Astrocyte (in vitro differentiated cells and primary cell): ENCODE measurements at regions not wholly inside any gene's neighbourhood (a gene's known extent, or its start where the extent isn't known, plus 50 kb on each side); places are given as distances from the start of the nearest gene placed in this dataset.

ENCODE experiments used
- DNase-seq: peaks from one replicate; pipeline ENCODE4 v3.0.0-alpha.2; 2010; ENCODE audit warnings: low read depth
- FAIRE-seq: peaks from 2 replicates; lab custom pipeline; 2011; peaks lifted over from hg19 to GRCh38; lab: Jason Lieb, UNC
- H2AFZ ChIP-seq: 2 replicates; pipeline ENCODE4 v1.6.0; 2012; ENCODE audit warnings: low read depth, low read length, inconsistent platforms
- H3K27ac ChIP-seq: 2 replicates; pipeline ENCODE4 v1.5.1; 2011; ENCODE audit warnings: low read depth, low read length, inconsistent platforms
- H3K27me3 ChIP-seq: 2 replicates; pipeline ENCODE4 v1.6.0; 2011; ENCODE audit warnings: low read length, inconsistent platforms; ENCODE audit not compliant: insufficient read depth
- H3K36me3 ChIP-seq: 2 replicates; pipeline ENCODE4 v1.5.1; 2011; ENCODE audit warnings: low read length, inconsistent platforms; ENCODE audit not compliant: insufficient read depth
- H3K4me1 ChIP-seq: 2 replicates; pipeline ENCODE4 v1.5.1; 2011; ENCODE audit warnings: low read length, inconsistent platforms; ENCODE audit not compliant: insufficient read depth
- H3K4me2 ChIP-seq: 2 replicates; pipeline ENCODE4 v1.6.0; 2012; ENCODE audit warnings: low read length, inconsistent platforms
- H3K4me3 ChIP-seq: 2 replicates; pipeline ENCODE4 v1.5.1; 2011; ENCODE audit warnings: low read depth, mild to moderate bottlenecking, low read length, inconsistent platforms; ENCODE audit not compliant: insufficient read depth
- H3K79me2 ChIP-seq: 2 replicates; pipeline ENCODE4 v1.6.0; 2012; ENCODE audit warnings: mild to moderate bottlenecking, low read length, inconsistent platforms; ENCODE audit not compliant: insufficient read depth
- H3K9ac ChIP-seq: 2 replicates; pipeline ENCODE4 v1.6.0; 2012; ENCODE audit warnings: mild to moderate bottlenecking, low read length, inconsistent platforms
- H3K9me3 ChIP-seq: 2 replicates; pipeline ENCODE4 v1.5.1; 2012; ENCODE audit warnings: low read depth, mild to moderate bottlenecking, low read length, inconsistent platforms; ENCODE audit not compliant: insufficient read depth
- H4K20me1 ChIP-seq: 2 replicates; pipeline ENCODE4 v1.6.0; 2012; ENCODE audit warnings: low read length, inconsistent platforms; ENCODE audit not compliant: insufficient read depth
- H3K27ac Mint-ChIP-seq: one replicate; pipeline ENCODE4 v1.8.0; 2021; ENCODE audit warnings: mild to moderate bottlenecking, mixed read lengths; ENCODE audit not compliant: unreplicated experiment
- H3K27me3 Mint-ChIP-seq: one replicate; pipeline ENCODE4 v1.8.0; 2021; ENCODE audit warnings: low read depth, mixed read lengths; ENCODE audit not compliant: unreplicated experiment
- H3K36me3 Mint-ChIP-seq: one replicate; pipeline ENCODE4 v1.8.0; 2021; ENCODE audit warnings: low read depth, mixed read lengths; ENCODE audit not compliant: unreplicated experiment
- H3K4me1 Mint-ChIP-seq: one replicate; pipeline ENCODE4 v1.8.0; 2021; ENCODE audit warnings: low read depth, mixed read lengths; ENCODE audit not compliant: unreplicated experiment
- H3K4me3 Mint-ChIP-seq: one replicate; pipeline ENCODE4 v1.8.0; 2021; ENCODE audit warnings: mild to moderate bottlenecking, moderate library complexity, mixed read lengths; ENCODE audit not compliant: unreplicated experiment
- H3K9me3 Mint-ChIP-seq: one replicate; pipeline ENCODE4 v1.8.0; 2021; ENCODE audit warnings: mild to moderate bottlenecking, mixed read lengths; ENCODE audit not compliant: unreplicated experiment
- CTCF ChIP-seq: IDR thresholded peaks from 2 replicates; pipeline ENCODE4 v1.5.1; 2011; ENCODE audit warnings: low read depth, mild to moderate bottlenecking, inconsistent platforms, low read length, moderate library complexity; ENCODE audit not compliant: insufficient read depth
- EZH2 ChIP-seq: IDR thresholded peaks from 2 replicates; pipeline ENCODE4 v1.6.1; 2012; ENCODE audit warnings: mild to moderate bottlenecking, low read length, inconsistent platforms; ENCODE audit not compliant: insufficient read depth

GRCh38 chr10:131451407-131452015, 140.0 kb upstream of the TCERG1L start:
- Histone ChIP-seq H3K4me2 (no peak overlapping the region), H3K9me3 (peaks cover under 1% of the 10 kb centered on the region), H3K79me2 (no peaks in the 10 kb centered on the region), H4K20me1 (no peaks in the 10 kb centered on the region), H3K27ac (no peak overlapping the region), H3K36me3 (no peaks in the 10 kb centered on the region), H2AFZ (no peak overlapping the region), H3K27me3 (no peaks in the 10 kb centered on the region), H3K4me3 (no peak overlapping the region), H3K4me1 (no peaks in the 10 kb centered on the region), H3K9ac (no peak overlapping the region)
- Mint-ChIP-seq H3K27ac (no peak overlapping the region), H3K4me1 (no peaks in the 10 kb centered on the region), H3K9me3 (peaks cover 8% of the 10 kb centered on the region), H3K36me3 (no peaks in the 10 kb centered on the region), H3K27me3 (peaks cover 16% of the 10 kb centered on the region), H3K4me3 (no peak overlapping the region)
- no peak for TF ChIP-seq CTCF
- no peak for TF ChIP-seq EZH2
- DNase-seq (no peak), FAIRE-seq (no peak)

- peaks cover 28% of the 10 kb centered on the region for H3K27me3 Mint-ChIP-seq
- no peaks in the 10 kb centered on the region for H3K36me3 Mint-ChIP-seq
- H3K4me1 ChIP-seq, result no peaks in the 10 kb centered on the region
- H3K9ac ChIP-seq, result no peak overlapping the region
- no peak overlapping the region for H3K27ac ChIP-seq
- no peak overlapping the region for H3K4me3 Mint-ChIP-seq
- H3K9me3 ChIP-seq, result no peaks in the 10 kb centered on the region
- DNase-seq (no peak), FAIRE-seq (no peak)
- no peak overlapping the region for H2AFZ ChIP-seq
- TF ChIP-seq EZH2 (no peak), CTCF (no peak)
- no peaks in the 10 kb centered on the region for H3K4me1 Mint-ChIP-seq
- H3K27me3 ChIP-seq, result no peaks in the 10 kb centered on the region
- no peak overlapping the region for H3K27ac Mint-ChIP-seq
- no peak overlapping the region for H3K4me2 ChIP-seq
- no peak overlapping the region for H3K4me3 ChIP-seq
- peaks cover 8% of the 10 kb centered on the region for H3K9me3 Mint-ChIP-seq
- H3K36me3 ChIP-seq, result no peaks in the 10 kb centered on the region
- no peaks in the 10 kb centered on the region for H3K79me2 ChIP-seq
- H4K20me1 ChIP-seq, result no peaks in the 10 kb centered on the region
Observed at GRCh38 chr10:131452926-131453720, 141.6 kb upstream of the TCERG1L start.
